HG02884 (cell line): ENCODE measurements at regions not wholly inside any gene's neighbourhood (a gene's known extent, or its start where the extent isn't known, plus 50 kb on each side); places are given as distances from the start of the nearest gene placed in this dataset.
"Not testable (repeated sequence)": the region's sequence is repeated elsewhere in the genome, so short reads cannot be mapped to it uniquely, and the experiment has no call there.

Experiments used
- ATAC-seq: cut with Tn5 transposase; IDR thresholded peaks from one replicate; pipeline ENCODE4 v1.9.1; 2021; ENCODE audit warnings: mild to moderate bottlenecking, moderate library complexity; ENCODE audit not compliant: unreplicated experiment

GRCh38 chr10:61612450-61612849 lies 50.3 kb upstream of the CABCOCO1 start:
- no peak for ATAC-seq

GRCh38 chr10:61612009-61612408 lies 50.7 kb upstream of the CABCOCO1 start:
- no peak for ATAC-seq

- ATAC-seq, result no peak
These were observed 53.0 kb upstream of the CABCOCO1 start for GRCh38 chr10:61609701-61610100.

- ATAC-seq, result no peak
These were observed 54.3 kb upstream of the CABCOCO1 start for GRCh38 chr10:61608255-61609033.

- ATAC-seq, result no peak
These were observed 55.5 kb upstream of the CABCOCO1 start for GRCh38 chr10:61606959-61607907.

- no peak for ATAC-seq
These were observed 57.5 kb upstream of the CABCOCO1 start for GRCh38 chr10:61605221-61605620.

GRCh38 chr10:61600399-61600798 lies 62.3 kb upstream of the CABCOCO1 start:
- ATAC-seq, result no peak

GRCh38 chr10:61594430-61594829 lies 68.3 kb upstream of the CABCOCO1 start:
- ATAC-seq, result no peak

- ATAC-seq, result peak; percentile 51
These were observed 70.1 kb upstream of the CABCOCO1 start for GRCh38 chr10:61592581-61592980.

GRCh38 chr10:61589547-61590243 lies 73.0 kb upstream of the CABCOCO1 start:
- ATAC-seq, result peak; percentile 51

GRCh38 chr10:61588770-61589211 lies 73.9 kb upstream of the CABCOCO1 start:
- no peak for ATAC-seq

- no peak for ATAC-seq
These were observed 75.9 kb upstream of the CABCOCO1 start for GRCh38 chr10:61586829-61587228.

- ATAC-seq, result no peak
These were observed 82.1 kb upstream of the CABCOCO1 start for GRCh38 chr10:61580608-61581007.

- not testable (repeated sequence) for ATAC-seq
These were observed 92.5 kb upstream of the CABCOCO1 start for GRCh38 chr10:61570204-61570603.

GRCh38 chr10:61567729-61568128 lies 95.0 kb upstream of the CABCOCO1 start:
- ATAC-seq, result no peak

- no peak for ATAC-seq
These were observed 96.7 kb upstream of the CABCOCO1 start for GRCh38 chr10:61565819-61566560.

GRCh38 chr10:61564444-61564843 lies 98.3 kb upstream of the CABCOCO1 start:
- no peak for ATAC-seq

- ATAC-seq, result no peak
These were observed 103.1 kb upstream of the CABCOCO1 start for GRCh38 chr10:61559615-61560014.

- ATAC-seq, result no peak
These were observed 104.5 kb upstream of the CABCOCO1 start for GRCh38 chr10:61558188-61558587.

- no peak for ATAC-seq
These were observed 101.7 kb upstream of the TMEM26 start for GRCh38 chr10:61554925-61555324.
